ENCODE measurements at regions not wholly inside any gene's neighbourhood (a gene's known extent, or its start where the extent isn't known, plus 50 kb on each side); places are given as distances from the start of the nearest gene placed in this dataset.

- TF ChIP-seq CTCF (IDR thresholded peaks at IDR 0.05; ENCODE audit: extremely low read depth in 1 of 2, insufficient read depth in 1 of 2, low read depth in 1 of 2, low read length in 2 of 2), result no peak
- no peak for TF ChIP-seq POLR2A (IDR thresholded peaks at IDR 0.05; ENCODE audit: low read depth, low read length)
Measured at GRCh38 chr2:129716781-129717559, 262.5 kb upstream of the RAB6C start.
